GM18507 (cell line): ENCODE measurements at regions not wholly inside any gene's neighbourhood (a gene's known extent, or its start where the extent isn't known, plus 50 kb on each side); places are given as distances from the start of the nearest gene placed in this dataset.

Experiments used
- DNase-seq: peaks from one replicate; pipeline ENCODE4 v3.0.0; 2011; ENCODE audit warnings: low read depth; ENCODE audit not compliant: insufficient read length; ENCODE audit errors: extremely low spot score
- FAIRE-seq: peaks from 2 replicates; lab custom pipeline; 2011; peaks lifted over from hg19 to GRCh38; lab: Jason Lieb, UNC

DNA sequence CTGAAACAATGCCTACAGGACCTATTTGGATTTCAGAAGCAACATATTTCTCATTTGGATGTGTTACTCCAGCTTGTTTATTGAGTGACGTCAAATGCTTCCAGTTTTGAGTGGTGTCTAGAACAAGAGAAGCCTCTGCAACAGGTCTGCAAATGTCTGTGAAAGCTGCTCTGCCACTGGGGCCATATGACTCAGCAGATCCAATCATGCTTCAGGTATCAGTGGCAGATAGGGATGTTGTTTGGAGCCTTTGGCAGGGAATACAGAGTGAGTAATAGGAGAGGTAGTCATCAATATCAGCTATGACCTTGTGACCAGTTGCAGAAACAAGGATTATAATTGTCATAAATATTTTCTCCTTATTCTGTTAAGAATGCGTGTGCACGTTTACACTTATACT lies 141.1 kb upstream of the ZXDA start:
- DNase-seq (no peak), FAIRE-seq (no peak)

DNA sequence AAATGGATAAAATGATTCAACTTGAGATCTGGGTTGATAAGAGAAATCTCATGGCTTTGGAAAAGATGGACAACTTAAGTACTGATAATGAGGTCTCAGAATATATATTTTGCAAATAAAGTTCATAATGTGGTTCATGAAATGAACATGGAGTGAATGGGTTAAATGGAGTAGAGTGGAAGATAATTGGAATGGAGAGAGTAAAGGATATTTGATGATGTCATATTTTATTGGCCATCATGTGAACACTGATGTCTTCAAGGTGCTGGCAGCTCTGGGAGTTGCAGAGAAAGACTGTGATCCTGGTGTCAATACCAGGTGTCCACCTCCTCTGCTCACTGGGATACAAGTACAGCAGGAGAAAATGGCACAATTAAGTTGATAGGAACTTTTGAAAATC lies 133.9 kb upstream of the ZXDA start:
- FAIRE-seq: no peak
- no peak for DNase-seq

DNA sequence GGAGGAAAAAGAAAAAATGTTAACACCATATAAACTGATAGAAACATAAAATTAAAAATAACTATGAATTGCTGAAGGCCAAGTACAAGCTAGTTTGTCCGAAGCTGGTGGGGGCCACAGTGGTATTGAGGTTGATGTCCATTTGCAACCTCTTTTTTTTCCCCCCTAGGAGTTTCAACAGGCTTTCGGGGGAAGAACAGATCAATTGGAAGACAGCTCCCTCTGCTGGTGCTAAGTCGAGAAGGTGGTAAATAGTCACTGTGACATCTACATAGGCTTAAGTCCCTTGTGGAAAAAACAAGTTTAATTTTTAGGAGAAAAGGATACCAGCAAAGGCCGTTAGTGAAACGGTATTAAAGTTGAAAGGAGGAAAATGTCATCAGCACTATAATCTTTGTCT lies 115.7 kb upstream of the ZXDA start:
- no peak for DNase-seq

DNA sequence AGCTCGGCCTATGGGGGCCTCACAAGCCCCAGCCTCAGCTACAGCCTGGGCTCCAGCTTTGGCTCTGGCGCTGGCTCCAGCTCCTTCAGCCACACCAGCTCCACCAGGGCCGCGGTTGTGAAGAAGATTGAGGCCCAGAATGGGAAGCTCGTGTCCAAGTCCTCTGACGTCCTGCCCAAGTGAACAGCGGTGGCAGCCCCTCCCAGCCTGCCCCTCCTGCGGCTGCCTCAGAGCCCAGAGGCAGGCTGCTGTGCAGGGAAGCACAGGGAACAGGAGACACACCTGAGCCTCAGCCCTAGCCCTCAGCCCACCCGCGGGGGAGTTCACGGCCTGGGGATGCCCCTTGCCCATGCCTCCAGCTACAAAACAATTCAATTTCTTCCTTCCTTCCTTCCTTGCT lies 75.7 kb upstream of the ZXDA start:
- FAIRE-seq (no peak), DNase-seq (no peak)

More for the DNA sequence above, 115.7 kb upstream of the ZXDA start:
- FAIRE-seq: peak; percentile 21

DNA sequence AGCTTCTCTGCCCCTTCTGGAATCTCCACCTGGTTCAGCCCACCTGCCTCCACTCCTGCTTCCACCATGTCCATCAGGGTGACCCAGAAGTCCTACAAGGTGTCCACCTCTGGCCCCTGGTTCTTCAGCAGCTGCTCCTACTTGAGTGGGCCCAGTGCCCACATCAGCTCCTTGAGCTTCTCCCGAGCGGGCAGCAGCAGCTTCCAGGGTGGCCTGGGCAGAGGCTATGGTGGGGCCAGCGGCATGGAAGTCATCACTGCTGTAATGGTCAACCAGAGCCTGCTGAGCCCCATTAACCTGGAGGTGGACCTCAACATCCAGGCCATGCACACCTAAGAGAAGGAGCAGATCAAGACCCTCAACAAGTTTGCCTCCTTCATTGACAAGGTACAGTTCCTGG lies 74.4 kb upstream of the ZXDA start:
- no peak for FAIRE-seq
- no peak for DNase-seq

DNA sequence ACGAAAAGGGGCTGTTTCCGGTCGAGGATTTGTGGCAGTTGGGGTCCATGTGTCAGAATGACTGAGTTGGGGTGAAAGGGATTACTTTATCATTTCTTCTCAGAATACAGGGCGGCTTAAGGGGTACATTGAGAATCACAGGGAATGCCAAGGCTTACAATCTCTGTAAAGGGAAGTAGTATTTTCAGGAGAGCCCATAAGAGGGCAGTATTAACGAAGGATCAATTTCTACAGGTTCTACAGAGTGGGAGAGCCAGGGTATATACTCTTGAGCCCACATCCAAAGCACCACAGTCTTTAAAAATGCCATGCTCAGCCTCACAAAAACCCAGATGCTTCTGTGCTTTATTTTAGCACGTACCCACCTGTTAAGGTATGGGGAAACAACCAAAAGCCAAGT lies 67.7 kb upstream of the ZXDA start:
- DNase-seq: no peak

DNA sequence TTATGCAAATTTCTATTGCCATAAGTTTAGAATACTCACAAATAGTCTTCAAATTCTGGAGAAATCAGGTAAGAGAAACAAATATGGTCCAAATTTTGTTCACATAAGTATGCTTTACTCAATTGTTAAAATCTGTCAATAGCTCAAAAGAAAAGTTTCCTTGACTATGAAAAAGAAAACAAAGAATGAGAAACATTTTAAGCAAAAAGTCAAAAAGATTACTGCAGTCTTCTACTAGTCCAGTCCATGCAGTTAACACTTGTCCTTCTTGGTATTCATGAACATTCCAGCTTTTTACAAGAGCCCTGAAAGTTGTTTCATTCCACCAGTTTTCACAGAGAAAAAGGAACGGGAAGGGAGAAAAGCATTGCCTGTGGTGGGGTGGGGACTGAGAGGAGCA lies 54.7 kb upstream of the ZXDA start:
- DNase-seq: no peak
- no peak for FAIRE-seq

More for the DNA sequence above, 67.7 kb upstream of the ZXDA start:
- no peak for FAIRE-seq
